Chondrocyte (in vitro differentiated cells): ENCODE measurements at regions not wholly inside any gene's neighbourhood (a gene's known extent, or its start where the extent isn't known, plus 50 kb on each side); places are given as distances from the start of the nearest gene placed in this dataset.

Experiments used
- DNase-seq: peaks from one replicate; pipeline ENCODE4 v3.0.0; 2021; ENCODE audit warnings: mixed read lengths, low spot score
- H3K27ac Mint-ChIP-seq: one replicate; pipeline ENCODE4 v1.8.0; 2021; ENCODE audit warnings: mild to moderate bottlenecking, moderate library complexity, mixed read lengths; ENCODE audit not compliant: unreplicated experiment
- H3K27me3 Mint-ChIP-seq: 2 replicates; pipeline ENCODE4 v1.8.0; 2021; ENCODE audit warnings: low read depth, mixed read lengths
- H3K36me3 Mint-ChIP-seq: 2 replicates; pipeline ENCODE4 v1.8.0; 2021; ENCODE audit warnings: low read depth, mixed read lengths
- H3K4me1 Mint-ChIP-seq: 2 replicates; pipeline ENCODE4 v1.8.0; 2021; ENCODE audit warnings: low read depth, mild to moderate bottlenecking, mixed read lengths
- H3K4me3 Mint-ChIP-seq: one replicate; pipeline ENCODE4 v1.8.0; 2021; ENCODE audit warnings: mild to moderate bottlenecking, moderate library complexity, mixed read lengths; ENCODE audit not compliant: unreplicated experiment
- H3K9me3 Mint-ChIP-seq: 2 replicates; pipeline ENCODE4 v1.8.0; 2021; ENCODE audit warnings: low read depth, mixed read lengths
- CTCF ChIP-seq: fragments of 200-600 bp; sonication (generic); IDR thresholded peaks from 2 replicates; pipeline ENCODE4 v1.5.0; 2021; ENCODE audit warnings: antibody characterized with exemption, mild to moderate bottlenecking, moderate library complexity

DNA sequence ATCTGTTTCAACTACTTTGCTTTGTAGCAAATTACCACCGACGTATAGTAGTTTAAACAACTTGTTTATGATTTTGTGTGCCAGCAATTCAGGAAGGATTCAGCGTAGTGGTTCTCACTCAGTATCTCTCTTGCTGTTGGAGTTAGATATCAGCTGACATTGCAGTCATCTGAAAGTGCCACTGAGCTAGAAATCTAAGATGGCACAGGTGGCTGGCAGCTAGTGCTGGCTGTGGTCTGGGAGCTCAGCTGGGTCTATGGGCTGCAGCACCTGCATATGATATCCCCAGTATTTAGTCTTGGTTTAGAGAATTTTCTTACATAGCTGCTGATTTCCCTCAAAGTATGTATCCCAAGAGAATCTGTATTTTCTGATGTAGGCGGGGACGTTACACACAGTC lies 235.6 kb downstream of the SCG2 start:
- no peak for TF ChIP-seq CTCF
- DNase-seq, result no peak
- no peak overlapping the region for H3K27ac Mint-ChIP-seq
- no peaks in the 10 kb centered on the region for H3K9me3 Mint-ChIP-seq
- no peaks in the 10 kb centered on the region for H3K27me3 Mint-ChIP-seq
- no peaks in the 10 kb centered on the region for H3K36me3 Mint-ChIP-seq
- no peaks in the 10 kb centered on the region for H3K4me1 Mint-ChIP-seq
- no peak overlapping the region for H3K4me3 Mint-ChIP-seq

DNA sequence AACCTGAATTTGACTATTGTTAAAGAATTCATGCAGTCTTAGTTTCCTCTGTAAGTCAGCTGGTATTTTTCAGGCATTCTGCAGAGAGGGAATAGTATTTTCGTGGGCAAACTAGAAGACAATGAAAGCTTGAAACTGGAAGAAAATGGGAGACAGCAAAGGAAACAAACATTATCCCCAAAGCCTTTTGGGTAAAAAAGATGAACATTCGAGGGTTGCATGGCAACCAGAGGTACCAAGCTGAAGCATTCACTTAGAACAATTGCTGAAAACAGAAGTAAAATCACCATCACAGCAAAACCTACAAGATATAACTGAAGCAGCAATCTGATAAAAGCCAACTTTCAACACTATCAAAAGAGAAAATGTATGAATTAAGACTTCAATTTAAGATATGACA lies 233.7 kb downstream of the SCG2 start:
- Mint-ChIP-seq H3K4me1 (no peaks in the 10 kb centered on the region), H3K4me3 (no peak overlapping the region), H3K27ac (no peak overlapping the region), H3K36me3 (no peaks in the 10 kb centered on the region), H3K27me3 (no peaks in the 10 kb centered on the region), H3K9me3 (no peaks in the 10 kb centered on the region)
- no peak for DNase-seq
- no peak for TF ChIP-seq CTCF

DNA sequence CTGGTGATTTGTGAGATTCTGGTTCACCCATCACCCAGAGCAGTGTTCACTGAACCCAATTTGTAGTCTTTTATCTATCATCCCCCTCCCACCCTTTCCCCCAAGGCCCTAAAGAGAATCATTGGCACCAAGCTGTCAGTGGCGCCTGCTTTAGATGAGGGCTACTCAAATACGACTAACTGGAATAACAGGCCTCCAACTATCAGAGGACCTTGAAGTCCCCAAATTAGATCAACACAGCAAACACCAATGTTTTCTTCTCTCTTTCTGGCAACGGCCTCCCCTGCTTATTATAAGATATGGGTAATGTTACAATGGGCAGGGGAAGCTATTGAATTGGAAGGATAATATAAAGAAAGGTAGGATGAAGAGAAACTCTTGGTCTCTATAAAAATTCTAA lies 232.3 kb downstream of the SCG2 start:
- no peak for DNase-seq
- Mint-ChIP-seq H3K27me3 (no peaks in the 10 kb centered on the region), H3K36me3 (no peaks in the 10 kb centered on the region), H3K4me1 (no peaks in the 10 kb centered on the region), H3K9me3 (no peaks in the 10 kb centered on the region), H3K4me3 (no peak overlapping the region), H3K27ac (no peak overlapping the region)
- TF ChIP-seq CTCF, result no peak

DNA sequence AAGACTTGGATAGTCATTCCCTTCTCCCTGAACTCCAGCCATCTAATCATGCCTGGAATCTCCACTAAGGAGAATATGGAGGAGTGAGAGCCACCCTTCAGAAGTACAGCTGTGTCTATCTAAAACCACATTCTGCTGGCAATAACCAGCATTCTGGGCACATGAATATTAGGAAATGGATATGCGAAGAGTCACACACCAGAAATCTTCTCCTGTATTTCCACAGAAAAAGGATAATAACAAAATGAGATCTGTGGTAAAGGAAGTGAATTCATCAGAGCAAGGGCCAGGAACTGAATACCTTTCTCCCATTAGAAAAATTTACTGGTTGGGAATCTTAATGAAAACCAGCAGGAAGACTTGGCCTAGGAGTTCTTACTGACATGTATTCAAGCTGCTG lies 218.8 kb downstream of the SCG2 start:
- Mint-ChIP-seq H3K4me3 (no peak overlapping the region), H3K9me3 (peaks cover 11% of the 10 kb centered on the region), H3K27ac (no peak overlapping the region), H3K27me3 (no peaks in the 10 kb centered on the region), H3K4me1 (peaks cover 5% of the 10 kb centered on the region), H3K36me3 (peaks cover 2% of the 10 kb centered on the region)
- DNase-seq, result no peak
- TF ChIP-seq CTCF, result no peak

DNA sequence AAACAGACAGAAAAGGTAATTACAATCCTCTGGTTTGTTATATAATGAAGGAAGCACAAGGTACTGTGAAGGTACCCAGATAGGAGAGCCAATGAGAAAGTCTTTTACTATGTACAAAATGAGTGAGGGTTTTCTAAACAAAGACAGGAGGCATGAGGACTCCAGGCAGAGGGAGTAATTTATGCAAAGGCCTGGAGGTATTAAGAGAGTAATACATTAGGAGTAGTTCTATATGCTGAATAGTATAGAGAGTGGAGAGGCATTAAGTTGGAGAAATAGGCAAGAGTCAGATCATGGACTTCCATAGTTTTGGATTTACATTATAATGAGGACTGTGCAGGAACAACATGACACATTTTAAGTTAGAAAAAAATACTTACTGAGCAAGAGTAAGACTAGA lies 216.0 kb downstream of the SCG2 start:
- TF ChIP-seq CTCF, result no peak
- no peak overlapping the region for H3K4me3 Mint-ChIP-seq
- no peak overlapping the region for H3K27ac Mint-ChIP-seq
- no peaks in the 10 kb centered on the region for H3K9me3 Mint-ChIP-seq
- H3K36me3 Mint-ChIP-seq, result no peaks in the 10 kb centered on the region
- H3K27me3 Mint-ChIP-seq, result no peaks in the 10 kb centered on the region
- H3K4me1 Mint-ChIP-seq, result peaks cover 5% of the 10 kb centered on the region
- DNase-seq, result no peak
